GM12874 (cell line): ENCODE measurements at regions not wholly inside any gene's neighbourhood (a gene's known extent, or its start where the extent isn't known, plus 50 kb on each side); places are given as distances from the start of the nearest gene placed in this dataset.

ENCODE experiments used
- TF ChIP-seq, protein P1 (sequence below): IDR thresholded peaks from 2 replicates; pipeline ENCODE4 v1.5.1; 2011; ENCODE audit warnings: low read depth, mild to moderate bottlenecking, control low read depth, low read length, moderate library complexity; ENCODE audit not compliant: insufficient read depth

DNA sequence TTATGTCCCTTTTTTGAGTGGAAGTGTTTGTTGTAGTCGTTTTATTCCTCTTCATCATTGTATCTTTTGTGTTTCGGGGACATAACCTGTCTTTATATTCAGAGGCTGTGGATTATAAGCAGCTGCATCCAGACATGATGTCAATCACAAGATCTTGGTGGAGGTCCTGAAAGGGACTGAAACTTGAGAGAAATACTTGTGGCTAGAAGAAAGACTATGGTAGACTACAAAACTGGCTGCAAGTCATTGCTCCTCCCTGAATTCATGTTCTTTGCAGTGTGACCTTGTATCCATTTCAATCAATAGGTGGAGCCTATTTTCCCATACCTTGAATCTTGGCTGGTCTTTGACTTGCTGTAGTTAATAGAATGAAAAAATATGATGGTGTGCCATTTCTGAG is 442.4 kb upstream of the PLXNA2 start:
- TF ChIP-seq, protein P1, sequence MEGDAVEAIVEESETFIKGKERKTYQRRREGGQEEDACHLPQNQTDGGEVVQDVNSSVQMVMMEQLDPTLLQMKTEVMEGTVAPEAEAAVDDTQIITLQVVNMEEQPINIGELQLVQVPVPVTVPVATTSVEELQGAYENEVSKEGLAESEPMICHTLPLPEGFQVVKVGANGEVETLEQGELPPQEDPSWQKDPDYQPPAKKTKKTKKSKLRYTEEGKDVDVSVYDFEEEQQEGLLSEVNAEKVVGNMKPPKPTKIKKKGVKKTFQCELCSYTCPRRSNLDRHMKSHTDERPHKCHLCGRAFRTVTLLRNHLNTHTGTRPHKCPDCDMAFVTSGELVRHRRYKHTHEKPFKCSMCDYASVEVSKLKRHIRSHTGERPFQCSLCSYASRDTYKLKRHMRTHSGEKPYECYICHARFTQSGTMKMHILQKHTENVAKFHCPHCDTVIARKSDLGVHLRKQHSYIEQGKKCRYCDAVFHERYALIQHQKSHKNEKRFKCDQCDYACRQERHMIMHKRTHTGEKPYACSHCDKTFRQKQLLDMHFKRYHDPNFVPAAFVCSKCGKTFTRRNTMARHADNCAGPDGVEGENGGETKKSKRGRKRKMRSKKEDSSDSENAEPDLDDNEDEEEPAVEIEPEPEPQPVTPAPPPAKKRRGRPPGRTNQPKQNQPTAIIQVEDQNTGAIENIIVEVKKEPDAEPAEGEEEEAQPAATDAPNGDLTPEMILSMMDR: no peak

DNA sequence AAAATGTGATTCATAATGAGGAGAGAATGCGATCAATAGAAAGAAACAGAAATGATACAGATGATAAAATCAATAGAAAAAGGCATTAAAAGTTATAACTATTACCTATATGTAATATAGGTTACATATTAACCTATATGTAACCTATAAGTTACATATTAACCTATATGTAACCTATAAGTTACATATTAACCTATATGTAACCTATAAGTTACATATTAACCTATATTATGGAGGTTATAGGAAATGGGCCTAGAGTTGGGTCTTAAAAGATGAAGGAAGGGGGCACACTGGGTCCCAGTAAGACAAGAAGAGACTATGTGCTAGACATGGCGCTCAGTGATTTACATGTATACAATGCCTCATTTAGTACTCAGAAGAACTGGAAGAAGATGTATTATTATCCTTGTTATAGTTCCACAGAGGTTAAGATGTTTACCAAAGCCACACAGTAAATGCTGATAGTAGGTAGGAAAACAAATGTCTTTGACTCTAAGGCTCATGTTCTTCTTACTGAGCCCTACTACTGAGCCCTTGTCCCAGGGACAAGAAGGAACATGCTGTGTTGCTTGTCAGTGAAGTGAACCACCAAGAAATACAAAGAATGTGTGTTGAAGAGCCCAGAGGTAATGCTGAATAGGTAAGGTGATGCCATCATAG is 444.6 kb upstream of the PLXNA2 start:
- TF ChIP-seq, protein P1: no peak

DNA sequence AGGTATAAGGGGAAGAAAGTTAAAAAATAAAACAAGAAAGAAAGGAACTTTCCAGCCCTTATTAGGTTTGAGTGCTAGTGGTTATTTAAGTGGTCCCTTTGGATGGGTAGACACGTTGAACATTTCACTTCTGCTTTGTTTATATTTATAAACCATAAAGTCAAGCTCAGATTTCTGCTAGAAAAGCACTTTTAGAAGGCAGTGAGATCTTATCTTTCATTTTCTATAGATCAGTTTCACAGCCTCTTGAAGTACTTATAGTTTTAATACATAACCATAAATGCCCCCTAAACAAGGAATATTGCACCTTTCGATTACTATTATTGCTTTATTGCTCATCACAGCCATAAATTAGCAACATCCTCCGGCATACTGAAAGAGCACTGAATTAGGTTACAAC is 446.8 kb upstream of the PLXNA2 start:
- TF ChIP-seq, protein P1: no peak

DNA sequence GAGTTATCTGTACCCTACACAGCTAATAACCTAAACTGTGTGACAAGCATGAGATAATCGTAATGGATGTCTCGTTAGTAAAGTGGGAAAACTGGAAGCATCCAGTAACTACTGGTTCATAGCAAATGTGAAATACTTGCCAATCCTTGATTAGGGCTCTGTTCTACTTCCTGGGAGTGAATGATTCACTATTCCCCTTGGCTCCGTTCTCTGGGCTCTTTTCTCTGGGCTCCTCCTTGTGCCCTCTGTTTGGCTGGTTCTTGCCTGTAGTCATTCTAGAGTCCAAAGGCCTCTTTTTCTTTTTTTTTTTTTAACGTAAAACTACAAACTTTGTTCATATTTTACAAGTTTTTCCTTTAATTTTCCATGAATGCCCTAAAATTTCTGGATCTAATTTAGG is 465.8 kb upstream of the PLXNA2 start:
- TF ChIP-seq, protein P1: no peak

DNA sequence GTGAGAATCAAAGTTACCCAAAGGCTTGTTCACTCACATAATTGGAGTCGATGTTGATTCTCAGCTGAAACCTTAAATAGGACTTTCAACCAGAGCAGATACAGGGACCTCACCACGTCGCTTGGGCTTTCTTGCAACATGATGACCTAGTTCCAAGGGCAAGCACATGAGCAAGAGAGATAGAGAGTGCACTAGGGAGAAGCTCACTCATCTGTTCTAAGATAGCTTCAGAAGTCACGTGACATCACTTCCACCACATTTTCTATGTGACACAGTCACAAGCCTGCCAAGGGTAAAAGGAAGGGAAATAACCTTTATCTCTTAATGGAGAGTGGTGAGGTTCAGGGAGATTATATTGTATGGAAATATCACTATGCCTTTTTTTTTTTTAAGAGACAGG is 470.1 kb upstream of the PLXNA2 start:
- TF ChIP-seq, protein P1: no peak

DNA sequence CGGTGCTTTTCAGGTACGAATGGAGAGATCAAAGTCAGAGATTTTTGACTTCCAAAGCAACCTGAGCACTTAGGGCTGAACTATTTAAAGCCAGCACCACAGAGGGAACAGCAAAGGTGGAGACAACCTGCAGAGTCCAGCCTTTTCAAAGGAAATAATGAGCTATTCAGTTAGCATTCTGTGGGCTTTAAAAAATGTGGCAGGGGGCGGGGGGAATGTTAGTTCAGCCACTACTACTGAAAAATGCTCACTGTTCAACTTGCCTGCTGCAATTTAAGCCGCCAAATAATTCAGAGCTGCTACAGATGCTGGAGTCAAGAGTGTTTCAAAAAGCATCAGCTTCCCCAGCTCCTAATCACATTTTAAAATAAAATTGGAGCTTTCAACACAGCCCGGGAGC is 473.3 kb upstream of the PLXNA2 start:
- TF ChIP-seq, protein P1: no peak

DNA sequence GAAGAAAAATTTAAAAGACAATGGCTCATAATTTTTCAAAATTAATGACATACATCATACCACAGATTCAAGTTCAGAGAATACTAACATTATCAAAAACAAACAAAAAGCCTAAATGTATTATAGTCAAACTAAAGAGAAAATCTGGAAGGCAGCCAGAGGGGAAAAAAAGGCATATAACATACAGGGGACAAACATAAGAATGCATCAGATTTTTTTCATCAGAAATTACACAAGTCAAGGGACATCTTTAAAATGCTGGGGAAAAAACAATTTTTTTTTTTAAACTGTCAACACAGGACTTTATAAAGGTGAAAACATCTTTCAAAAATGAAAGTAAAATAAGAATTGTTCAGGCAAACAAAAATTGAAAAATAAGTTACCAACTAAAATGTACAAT is 478.4 kb upstream of the PLXNA2 start:
- TF ChIP-seq, protein P1: no peak
